ENCODE measurements at regions not wholly inside any gene's neighbourhood (a gene's known extent, or its start where the extent isn't known, plus 50 kb on each side); places are given as distances from the start of the nearest gene placed in this dataset.

DNA sequence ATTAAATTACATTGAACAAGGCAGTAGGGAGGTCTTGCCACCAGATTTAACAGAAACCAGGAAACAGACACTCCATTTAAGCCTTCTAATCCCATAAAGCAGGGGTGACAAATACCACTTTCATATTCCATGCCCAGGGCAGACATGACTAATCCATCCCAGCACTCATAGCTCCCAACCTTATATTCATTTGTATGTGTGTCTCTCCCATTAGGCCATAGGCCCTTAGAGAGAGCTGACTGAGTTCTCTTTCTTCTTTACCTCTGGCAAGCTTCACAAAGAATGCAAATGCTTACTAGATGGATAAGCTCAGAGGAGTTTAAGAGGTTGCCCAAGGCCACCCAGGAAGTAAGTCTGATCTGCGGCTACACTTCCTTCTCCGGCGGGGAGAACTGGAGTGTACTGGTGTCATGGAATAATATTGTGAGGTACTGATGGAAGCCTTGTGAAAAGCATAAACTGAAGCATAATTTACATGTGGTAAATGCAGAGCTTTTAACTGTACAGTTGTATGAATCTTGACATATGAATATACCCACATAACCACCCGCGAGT is 239.7 kb upstream of the HABP2 start:
- CTCF ChIA-PET: no interaction called here
- TF ChIP-seq SETDB1 (IDR thresholded peaks at IDR 0.05; ENCODE audit: insufficient read length, low read length) (peak; percentile 32), ZNF23 (tag by site-specific recombination; IDR thresholded peaks at IDR 0.05; ENCODE audit: borderline replicate concordance) (peak; percentile 75; the same call in 1 of the 2 replicates), ZBTB17 (tag by site-specific recombination; IDR thresholded peaks at IDR 0.05) (peak; percentile 34; the same call in 1 of the 2 replicates)
- TF ChIP-seq, protein P1, sequence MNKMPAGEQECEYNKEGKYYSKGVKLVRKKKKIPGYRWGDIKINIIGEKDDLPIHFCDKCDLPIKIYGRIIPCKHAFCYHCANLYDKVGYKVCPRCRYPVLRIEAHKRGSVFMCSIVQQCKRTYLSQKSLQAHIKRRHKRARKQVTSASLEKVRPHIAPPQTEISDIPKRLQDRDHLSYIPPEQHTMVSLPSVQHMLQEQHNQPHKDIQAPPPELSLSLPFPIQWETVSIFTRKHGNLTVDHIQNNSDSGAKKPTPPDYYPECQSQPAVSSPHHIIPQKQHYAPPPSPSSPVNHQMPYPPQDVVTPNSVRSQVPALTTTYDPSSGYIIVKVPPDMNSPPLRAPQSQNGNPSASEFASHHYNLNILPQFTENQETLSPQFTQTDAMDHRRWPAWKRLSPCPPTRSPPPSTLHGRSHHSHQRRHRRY (tag by site-specific recombination; IDR thresholded peaks at IDR 0.05): no peak
- POLR2A ChIA-PET: no interaction called here
- H3K4me1 ChIP-seq (ENCODE audit: control insufficient read depth, insufficient read depth, low read length): no peaks in the 10 kb centered on the region
- no peak overlapping the region for H3K4me3 ChIP-seq (ENCODE audit: low read depth, low read length)
- H3K27ac ChIP-seq (ENCODE audit: extremely low read depth, low read depth, low read length): no peak overlapping the region
- no peaks in the 10 kb centered on the region for H3K36me3 ChIP-seq (ENCODE audit: control insufficient read depth in 2 of 2, insufficient read depth in 1 of 2, low read length in 2 of 2)
- H3K9me3 ChIP-seq (ENCODE audit: control insufficient read depth, insufficient read depth, low read depth, low read length): no peaks in the 10 kb centered on the region

DNA sequence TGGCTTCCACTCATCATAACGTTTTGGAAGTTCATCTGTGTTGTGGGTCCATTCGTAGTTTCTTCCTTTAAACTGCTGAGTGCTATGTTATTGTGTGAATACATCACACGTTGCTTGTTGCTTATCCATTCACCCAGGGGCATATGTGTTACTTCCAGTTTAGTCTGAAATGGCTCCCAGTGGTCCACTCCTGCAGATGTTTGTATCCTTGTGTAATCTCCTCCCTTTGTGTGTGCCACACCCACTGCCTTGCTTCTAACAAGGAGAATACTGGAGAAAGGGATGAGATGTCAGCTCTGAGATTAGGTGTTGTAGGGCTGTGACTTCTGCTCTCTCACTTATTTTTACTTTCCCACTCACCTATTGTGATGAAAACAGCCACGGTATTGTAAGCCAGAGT is 239.1 kb upstream of the HABP2 start:
- H3K9me3 ChIP-seq (ENCODE audit: control insufficient read depth, insufficient read depth, low read depth, low read length): no peaks in the 10 kb centered on the region
- TF ChIP-seq IKZF3 (tag by site-specific recombination; IDR thresholded peaks at IDR 0.05) (no peak), ZNF138 (tag by site-specific recombination; IDR thresholded peaks at IDR 0.05; ENCODE audit: borderline replicate concordance) (no peak), ZFP69B (tag by site-specific recombination; IDR thresholded peaks at IDR 0.05) (no peak), ZNF266 (tag by site-specific recombination; IDR thresholded peaks at IDR 0.05; ENCODE audit: low read depth) (no peak), OSR2 (tag by site-specific recombination; IDR thresholded peaks at IDR 0.05) (no peak), KLF1 (tag by site-specific recombination; IDR thresholded peaks at IDR 0.05) (no peak), ZNF121 (tag by site-specific recombination; IDR thresholded peaks at IDR 0.05) (no peak), ZNF324 (tag by site-specific recombination; IDR thresholded peaks at IDR 0.05) (no peak), PRDM1 (tag by site-specific recombination; IDR thresholded peaks at IDR 0.05) (no peak), ZNF157 (tag by site-specific recombination; IDR thresholded peaks at IDR 0.05) (no peak), ZNF248 (tag by site-specific recombination; IDR thresholded peaks at IDR 0.05) (no peak), ZNF558 (tag by site-specific recombination; IDR thresholded peaks at IDR 0.05) (no peak), ZNF747 (tag by site-specific recombination; IDR thresholded peaks at IDR 0.05) (no peak)
- TF ChIP-seq, protein P2, sequence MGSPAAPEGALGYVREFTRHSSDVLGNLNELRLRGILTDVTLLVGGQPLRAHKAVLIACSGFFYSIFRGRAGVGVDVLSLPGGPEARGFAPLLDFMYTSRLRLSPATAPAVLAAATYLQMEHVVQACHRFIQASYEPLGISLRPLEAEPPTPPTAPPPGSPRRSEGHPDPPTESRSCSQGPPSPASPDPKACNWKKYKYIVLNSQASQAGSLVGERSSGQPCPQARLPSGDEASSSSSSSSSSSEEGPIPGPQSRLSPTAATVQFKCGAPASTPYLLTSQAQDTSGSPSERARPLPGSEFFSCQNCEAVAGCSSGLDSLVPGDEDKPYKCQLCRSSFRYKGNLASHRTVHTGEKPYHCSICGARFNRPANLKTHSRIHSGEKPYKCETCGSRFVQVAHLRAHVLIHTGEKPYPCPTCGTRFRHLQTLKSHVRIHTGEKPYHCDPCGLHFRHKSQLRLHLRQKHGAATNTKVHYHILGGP (tag by site-specific recombination; IDR thresholded peaks at IDR 0.05): no peak
- TF ChIP-seq, protein P3, sequence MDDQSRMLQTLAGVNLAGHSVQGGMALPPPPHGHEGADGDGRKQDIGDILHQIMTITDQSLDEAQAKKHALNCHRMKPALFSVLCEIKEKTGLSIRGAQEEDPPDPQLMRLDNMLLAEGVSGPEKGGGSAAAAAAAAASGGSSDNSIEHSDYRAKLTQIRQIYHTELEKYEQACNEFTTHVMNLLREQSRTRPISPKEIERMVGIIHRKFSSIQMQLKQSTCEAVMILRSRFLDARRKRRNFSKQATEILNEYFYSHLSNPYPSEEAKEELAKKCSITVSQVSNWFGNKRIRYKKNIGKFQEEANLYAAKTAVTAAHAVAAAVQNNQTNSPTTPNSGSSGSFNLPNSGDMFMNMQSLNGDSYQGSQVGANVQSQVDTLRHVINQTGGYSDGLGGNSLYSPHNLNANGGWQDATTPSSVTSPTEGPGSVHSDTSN (CRISPR knock-in tag; IDR thresholded peaks at IDR 0.05): no peak
- H3K4me3 ChIP-seq (ENCODE audit: low read depth, low read length): no peak overlapping the region
- POLR2A ChIA-PET: no interaction called here
- H3K27ac ChIP-seq (ENCODE audit: extremely low read depth, low read depth, low read length): no peak overlapping the region
- CTCF ChIA-PET: interaction anchor here (2.3 kb wide), 1 partner anchor 71 kb away, joined by 7 read pairs; no protein-coding TSS in a partner anchor
- no peaks in the 10 kb centered on the region for H3K4me1 ChIP-seq (ENCODE audit: control insufficient read depth, insufficient read depth, low read length)
- no peaks in the 10 kb centered on the region for H3K36me3 ChIP-seq (ENCODE audit: control insufficient read depth in 2 of 2, insufficient read depth in 1 of 2, low read length in 2 of 2)

DNA sequence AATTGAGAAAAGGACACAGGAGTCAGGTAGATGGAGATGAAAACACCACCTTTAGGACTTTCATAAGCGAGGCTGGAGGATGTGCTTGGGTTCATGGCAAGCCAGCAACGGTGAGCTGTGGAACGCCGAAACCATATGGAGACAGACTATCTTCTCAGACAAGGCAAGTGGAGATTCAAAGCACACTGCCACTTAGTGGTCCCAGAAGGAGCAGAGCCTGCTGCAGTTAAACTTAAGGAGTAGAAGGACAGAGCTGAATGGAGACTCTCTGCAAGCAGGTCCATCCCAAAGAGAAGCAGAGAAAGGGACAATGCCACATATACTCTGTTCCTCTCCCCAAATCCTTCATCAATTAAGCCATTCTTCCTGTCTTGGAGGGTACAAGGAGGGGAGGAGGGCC is 236.3 kb upstream of the HABP2 start:
- no peaks in the 10 kb centered on the region for H3K36me3 ChIP-seq (ENCODE audit: control insufficient read depth in 2 of 2, insufficient read depth in 1 of 2, low read length in 2 of 2)
- CTCF ChIA-PET: no interaction called here
- H3K4me3 ChIP-seq (ENCODE audit: low read depth, low read length): no peak overlapping the region
- POLR2A ChIA-PET: no interaction called here
- no peak overlapping the region for H3K27ac ChIP-seq (ENCODE audit: extremely low read depth, low read depth, low read length)
- TF ChIP-seq, protein P4, sequence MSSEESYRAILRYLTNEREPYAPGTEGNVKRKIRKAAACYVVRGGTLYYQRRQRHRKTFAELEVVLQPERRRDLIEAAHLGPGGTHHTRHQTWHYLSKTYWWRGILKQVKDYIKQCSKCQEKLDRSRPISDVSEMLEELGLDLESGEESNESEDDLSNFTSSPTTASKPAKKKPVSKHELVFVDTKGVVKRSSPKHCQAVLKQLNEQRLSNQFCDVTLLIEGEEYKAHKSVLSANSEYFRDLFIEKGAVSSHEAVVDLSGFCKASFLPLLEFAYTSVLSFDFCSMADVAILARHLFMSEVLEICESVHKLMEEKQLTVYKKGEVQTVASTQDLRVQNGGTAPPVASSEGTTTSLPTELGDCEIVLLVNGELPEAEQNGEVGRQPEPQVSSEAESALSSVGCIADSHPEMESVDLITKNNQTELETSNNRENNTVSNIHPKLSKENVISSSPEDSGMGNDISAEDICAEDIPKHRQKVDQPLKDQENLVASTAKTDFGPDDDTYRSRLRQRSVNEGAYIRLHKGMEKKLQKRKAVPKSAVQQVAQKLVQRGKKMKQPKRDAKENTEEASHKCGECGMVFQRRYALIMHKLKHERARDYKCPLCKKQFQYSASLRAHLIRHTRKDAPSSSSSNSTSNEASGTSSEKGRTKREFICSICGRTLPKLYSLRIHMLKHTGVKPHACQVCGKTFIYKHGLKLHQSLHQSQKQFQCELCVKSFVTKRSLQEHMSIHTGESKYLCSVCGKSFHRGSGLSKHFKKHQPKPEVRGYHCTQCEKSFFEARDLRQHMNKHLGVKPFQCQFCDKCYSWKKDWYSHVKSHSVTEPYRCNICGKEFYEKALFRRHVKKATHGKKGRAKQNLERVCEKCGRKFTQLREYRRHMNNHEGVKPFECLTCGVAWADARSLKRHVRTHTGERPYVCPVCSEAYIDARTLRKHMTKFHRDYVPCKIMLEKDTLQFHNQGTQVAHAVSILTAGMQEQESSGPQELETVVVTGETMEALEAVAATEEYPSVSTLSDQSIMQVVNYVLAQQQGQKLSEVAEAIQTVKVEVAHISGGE (tag by site-specific recombination; conservative IDR thresholded peaks at IDR 0.05; ENCODE audit: low read depth): no peak
- TF ChIP-seq, protein P2 (tag by site-specific recombination; IDR thresholded peaks at IDR 0.05): no peak
- TF ChIP-seq ZFP41 (tag by site-specific recombination; IDR thresholded peaks at IDR 0.05; ENCODE audit: borderline replicate concordance): no peak
- TF ChIP-seq, protein P5, sequence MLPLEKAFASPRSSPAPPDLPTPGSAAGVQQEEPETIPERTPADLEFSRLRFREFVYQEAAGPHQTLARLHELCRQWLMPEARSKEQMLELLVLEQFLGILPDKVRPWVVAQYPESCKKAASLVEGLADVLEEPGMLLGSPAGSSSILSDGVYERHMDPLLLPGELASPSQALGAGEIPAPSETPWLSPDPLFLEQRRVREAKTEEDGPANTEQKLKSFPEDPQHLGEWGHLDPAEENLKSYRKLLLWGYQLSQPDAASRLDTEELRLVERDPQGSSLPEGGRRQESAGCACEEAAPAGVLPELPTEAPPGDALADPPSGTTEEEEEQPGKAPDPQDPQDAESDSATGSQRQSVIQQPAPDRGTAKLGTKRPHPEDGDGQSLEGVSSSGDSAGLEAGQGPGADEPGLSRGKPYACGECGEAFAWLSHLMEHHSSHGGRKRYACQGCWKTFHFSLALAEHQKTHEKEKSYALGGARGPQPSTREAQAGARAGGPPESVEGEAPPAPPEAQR (tag by site-specific recombination; IDR thresholded peaks at IDR 0.05): no peak
- no peaks in the 10 kb centered on the region for H3K9me3 ChIP-seq (ENCODE audit: control insufficient read depth, insufficient read depth, low read depth, low read length)
- H3K4me1 ChIP-seq (ENCODE audit: control insufficient read depth, insufficient read depth, low read length): no peaks in the 10 kb centered on the region

Data from HEK293 (cell line).